GM21529 (cell line): ENCODE measurements at regions not wholly inside any gene's neighbourhood (a gene's known extent, or its start where the extent isn't known, plus 50 kb on each side); places are given as distances from the start of the nearest gene placed in this dataset.
"Not testable (repeated sequence)": the region's sequence is repeated elsewhere in the genome, so short reads cannot be mapped to it uniquely, and the experiment has no call there.

Experiments used
- ATAC-seq: cut with Tn5 transposase; IDR thresholded peaks from one replicate; pipeline ENCODE4 v1.9.1; 2021; ENCODE audit not compliant: unreplicated experiment

DNA sequence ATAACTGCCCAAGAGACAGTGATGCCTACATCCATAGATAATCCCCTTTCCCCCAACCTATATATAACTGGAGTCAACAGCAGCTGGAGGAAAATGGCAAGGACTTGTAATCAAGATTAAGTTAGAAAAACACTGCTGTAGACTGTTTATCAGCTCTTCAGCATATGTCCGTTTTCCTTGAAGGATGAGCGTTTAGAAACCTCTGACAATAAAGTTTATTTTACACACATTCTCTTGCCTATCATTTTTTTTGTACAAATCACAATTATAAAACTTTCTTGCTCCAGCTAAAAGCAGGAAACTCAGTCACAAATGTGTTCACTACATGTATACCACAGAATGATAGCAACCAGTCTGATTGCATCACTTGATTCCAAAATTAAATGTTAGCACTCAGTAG lies 50.8 kb downstream of the PPIAL4G start:
- not testable (repeated sequence) for ATAC-seq

DNA sequence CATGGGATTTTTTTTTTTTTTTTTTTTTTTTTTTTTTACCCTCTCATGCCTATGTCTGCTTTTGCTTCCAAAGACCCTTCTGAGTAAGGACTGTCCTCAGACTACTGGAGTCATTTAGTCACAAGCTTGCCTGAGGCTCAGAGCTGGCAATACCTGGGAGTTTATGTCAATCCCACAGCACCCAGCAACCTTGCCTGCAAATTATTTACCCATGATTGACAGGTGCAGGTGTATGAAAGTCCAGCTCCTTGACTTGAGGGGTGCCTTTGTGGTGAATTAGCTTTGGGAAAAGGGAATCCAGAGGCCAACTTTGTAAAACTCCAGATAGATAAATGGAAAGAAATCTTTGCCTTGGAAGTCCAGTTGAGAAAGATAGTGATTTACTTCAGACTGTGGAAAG lies 53.2 kb downstream of the PPIAL4G start:
- ATAC-seq = not testable (repeated sequence)

- ATAC-seq = not testable (repeated sequence)
Measured at GRCh38 chr1:148426940-148427611, 56.0 kb downstream of the PPIAL4G start.

GRCh38 chr1:148426385-148426784 lies 56.7 kb downstream of the PPIAL4G start:
- ATAC-seq = not testable (repeated sequence)

DNA sequence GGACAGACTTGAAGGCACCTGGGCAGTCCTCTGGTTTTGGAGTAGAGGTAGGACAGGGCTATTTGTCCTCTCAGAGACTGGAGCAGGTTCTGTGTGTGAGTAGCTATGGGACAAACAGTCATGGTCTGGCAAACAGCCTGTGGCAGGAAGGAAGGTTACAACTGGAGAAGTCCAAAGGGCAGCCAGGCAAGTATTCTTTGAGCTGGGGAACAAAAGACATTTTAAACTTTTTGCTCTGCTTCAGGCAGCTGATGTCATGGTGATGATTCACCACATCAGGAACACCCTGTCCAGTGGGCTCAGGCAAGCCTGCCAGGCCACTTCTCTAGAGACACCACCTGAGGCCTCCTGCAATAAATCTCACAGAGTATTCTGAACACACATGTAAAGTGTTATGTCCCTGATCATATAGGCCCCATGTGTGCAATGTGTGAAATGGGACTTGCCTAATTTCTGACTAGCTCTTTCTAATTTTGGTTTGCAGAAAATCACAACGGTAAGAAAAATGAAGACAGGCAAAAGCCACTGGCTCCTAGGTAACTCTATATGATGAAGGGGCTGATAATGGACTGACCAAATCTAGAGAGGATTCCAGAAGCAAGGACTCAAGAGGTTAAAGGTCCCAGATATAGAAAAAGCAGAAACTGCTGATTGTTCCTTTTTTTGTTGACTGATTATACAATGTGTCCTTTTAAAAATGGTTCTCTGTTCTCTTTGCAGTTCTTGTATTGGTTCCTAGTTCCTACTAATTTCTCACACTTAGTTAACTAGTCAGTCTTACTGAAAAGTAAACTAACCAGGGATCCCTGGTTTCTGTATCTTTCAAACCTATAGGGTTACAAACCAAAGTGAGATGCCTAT lies 58.7 kb downstream of the PPIAL4G start:
- ATAC-seq = not testable (repeated sequence)

DNA sequence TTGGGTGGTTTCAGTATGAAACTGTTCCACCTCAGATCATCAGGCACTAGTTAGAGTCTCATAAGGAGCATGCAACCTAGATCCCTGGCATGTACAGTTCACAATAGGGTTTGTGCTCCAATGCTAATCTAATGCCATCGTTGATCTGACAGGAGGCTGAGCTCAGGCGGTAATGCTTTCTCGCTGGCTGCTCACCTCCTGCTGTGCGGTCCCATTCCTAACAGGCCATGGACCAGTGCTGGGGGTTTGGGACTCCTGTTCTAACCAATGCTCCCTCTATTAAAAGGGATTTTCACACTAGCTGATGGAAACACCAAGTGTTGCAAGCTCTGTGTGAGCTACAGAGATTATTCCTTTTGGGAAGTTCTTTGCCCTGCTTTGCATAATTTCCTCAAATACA lies 60.2 kb downstream of the PPIAL4G start:
- ATAC-seq = not testable (repeated sequence)

- not testable (repeated sequence) for ATAC-seq
Measured at GRCh38 chr1:148417241-148417640, 65.9 kb downstream of the PPIAL4G start.

DNA sequence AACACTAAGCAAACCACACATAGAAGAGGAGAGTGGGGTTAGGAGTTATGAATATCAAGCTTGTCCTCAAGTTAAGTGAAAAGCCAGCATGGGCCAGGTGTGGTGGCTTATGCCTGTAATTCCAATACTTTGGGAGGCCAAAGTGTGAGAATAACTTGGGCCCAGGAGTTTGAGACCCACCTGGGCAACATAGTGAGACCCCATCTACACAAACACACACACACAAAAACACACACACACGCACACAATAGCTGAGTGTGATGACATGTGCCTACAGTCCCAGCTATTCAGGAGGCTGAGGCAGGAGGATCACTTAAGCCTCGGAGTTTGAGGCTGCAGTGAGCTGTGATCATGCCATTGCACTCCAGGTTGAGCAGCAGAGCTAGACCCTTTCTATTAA lies 69.7 kb downstream of the PPIAL4G start:
- not testable (repeated sequence) for ATAC-seq

DNA sequence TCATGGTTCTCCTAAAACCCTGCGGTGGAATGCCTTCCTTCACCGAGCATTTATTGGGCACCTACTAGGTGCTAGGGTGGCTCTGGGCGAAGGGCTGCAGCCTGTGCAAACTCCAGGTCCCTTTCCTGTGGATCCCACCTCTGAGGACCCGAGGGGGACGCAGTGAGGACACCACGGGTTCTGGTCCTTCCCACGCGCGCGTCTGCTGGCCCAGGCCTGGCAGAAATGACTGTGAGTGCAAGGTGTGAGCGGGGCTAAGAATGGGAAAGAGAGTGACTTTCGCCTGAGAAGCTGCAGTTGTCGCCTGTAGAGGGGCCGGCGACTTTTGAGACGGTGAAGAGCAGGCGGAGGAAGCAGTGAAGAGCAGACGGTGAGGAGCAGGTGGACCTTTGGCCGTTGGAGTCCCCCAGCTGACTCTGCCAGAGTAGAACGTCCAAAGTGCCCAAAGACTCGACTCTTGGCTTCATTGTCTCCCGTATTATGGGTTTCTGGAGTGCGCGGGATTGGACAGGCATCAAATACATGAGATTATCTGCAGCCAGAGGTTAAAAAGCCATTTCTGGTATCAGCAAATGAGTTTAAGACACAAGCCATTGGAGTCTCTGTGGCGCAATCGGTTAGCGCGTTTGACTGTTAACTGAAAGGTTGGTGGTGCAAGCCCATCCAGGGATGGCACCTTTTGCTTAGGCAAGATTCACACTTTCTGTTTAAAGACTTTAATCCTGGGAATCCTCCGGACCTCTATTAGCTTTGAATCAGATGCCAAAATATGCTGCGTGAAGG lies 78.1 kb downstream of the PPIAL4G start:
- ATAC-seq = not testable (repeated sequence)

DNA sequence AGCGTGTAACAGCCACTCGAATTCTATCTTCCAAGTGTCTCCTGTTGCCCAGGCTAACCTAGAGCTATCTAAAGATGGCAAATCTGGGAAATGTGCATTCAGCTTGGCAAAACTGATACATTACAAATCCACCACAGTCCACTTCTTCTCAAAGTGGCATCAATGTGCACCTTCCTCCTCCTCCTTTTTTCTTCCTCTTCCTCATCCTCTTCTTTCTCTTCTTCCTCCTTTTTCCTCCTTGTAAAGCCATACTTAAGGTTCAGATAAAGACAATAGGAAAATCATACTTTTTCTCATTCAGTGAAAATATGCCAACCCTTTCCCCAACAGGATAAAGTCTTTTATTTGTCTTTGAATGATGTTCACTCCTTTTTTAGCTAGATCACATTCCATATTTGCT lies 79.2 kb downstream of the PPIAL4G start:
- ATAC-seq = not testable (repeated sequence)

DNA sequence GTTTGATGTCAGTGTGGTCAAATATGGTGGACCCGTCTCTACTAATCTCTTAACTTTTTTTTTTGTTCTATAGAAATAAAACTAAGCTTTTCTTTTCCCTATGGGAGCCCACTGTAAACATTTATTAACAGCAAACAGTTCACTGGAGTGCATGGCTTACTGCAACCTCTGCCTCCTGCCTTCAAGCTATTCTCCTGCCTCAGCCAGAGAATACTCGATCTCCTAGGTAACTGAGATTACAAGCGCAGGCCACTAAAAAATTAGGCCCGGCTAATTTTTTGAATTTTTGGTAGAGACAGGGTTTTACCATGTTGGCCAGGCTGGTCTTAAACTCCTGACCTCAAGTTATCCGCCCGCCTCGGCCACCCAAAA lies 80.0 kb downstream of the PPIAL4G start:
- not testable (repeated sequence) for ATAC-seq

DNA sequence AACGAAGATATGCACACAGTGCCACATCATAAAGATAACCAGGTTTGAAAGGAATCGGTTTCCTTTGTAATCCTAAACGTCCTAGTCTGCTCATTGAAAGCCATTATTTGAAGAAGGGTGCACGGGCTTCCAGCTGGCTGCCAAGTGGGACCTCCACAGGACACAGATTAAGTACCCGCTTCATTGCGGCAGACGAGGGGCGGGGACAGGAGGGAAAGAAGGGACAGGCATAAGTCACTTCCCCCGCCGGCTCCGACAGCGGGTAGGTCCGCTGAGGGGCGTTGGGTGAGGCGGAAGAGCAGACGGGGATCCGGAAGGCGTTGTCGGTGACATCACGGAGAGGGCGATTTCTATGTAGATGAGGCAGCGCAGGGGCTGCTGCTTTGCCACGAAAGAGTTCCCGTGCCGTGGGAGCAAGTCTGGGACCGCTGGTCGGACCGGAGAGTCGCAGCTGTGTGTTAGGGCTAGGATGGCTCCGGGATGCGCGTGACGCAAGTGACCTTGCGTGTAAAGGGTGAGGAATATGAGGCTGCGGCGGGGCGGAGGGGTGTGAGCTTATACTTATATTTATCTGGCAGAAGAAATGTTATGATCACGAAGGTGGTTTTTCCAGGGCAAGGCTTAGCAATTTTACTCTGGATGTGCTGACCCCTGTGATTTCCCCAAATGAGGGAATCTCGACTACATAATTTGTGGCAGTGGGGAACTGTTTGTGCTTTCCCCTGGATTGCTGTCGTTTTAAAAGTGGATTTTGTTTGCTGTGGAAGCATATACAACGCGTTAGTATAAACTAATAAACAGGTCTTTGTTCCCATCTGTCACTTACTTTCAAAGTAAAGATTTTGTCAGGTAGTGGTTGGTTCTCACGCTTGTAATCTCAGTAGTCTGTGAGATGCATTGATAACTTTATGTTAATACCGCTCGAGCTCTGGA lies 80.7 kb downstream of the PPIAL4G start:
- peak; percentile 86 for ATAC-seq

GRCh38 chr1:148397516-148397915 lies 85.6 kb downstream of the PPIAL4G start:
- not testable (repeated sequence) for ATAC-seq

- ATAC-seq = not testable (repeated sequence)
Measured at GRCh38 chr1:148392505-148392904, 90.6 kb downstream of the PPIAL4G start.

DNA sequence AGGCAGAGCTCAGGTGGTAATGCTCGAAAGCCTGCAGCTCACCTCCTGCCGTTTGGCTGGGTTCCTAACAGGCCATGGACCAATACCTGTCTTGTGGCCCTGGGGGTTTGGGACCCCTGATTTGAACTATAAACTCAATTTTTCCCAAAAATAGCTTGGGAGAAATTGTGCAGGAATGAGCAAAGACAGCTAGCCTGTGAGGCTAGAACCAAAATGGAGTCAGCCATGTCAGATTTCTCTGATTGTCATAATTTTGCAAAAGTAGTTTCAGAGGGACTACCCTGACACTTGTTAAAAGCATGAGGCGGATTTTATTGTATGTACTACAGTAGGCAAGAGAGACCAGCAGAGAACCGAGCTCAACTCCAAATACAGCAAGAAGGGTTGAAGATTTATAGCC lies 91.8 kb downstream of the PPIAL4G start:
- ATAC-seq = not testable (repeated sequence)

DNA sequence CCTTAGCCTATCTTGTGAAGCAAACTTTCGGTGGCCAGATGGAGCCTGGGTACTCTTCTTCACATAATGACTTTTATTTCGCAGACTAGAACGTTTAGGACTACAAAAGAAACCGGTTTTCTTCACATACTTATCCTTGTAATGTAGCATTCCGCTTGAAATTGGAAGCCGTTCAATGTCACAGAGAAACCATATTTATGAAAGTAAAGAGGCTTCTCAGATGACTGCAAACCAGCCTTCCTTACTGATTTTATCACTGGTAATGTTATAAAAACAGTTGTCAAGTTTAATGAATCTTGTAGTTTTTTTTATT lies 94.1 kb downstream of the PPIAL4G start:
- ATAC-seq = no peak

- ATAC-seq = peak; percentile 67
Measured at GRCh38 chr1:148388260-148389026, 94.7 kb downstream of the PPIAL4G start.

- ATAC-seq = not testable (repeated sequence)
Measured at GRCh38 chr1:148387949-148388259, 95.2 kb downstream of the PPIAL4G start.

- not testable (repeated sequence) for ATAC-seq
Measured at GRCh38 chr1:148387122-148387948, 95.8 kb downstream of the PPIAL4G start.
